HG02759 (cell line): ENCODE measurements at regions not wholly inside any gene's neighbourhood (a gene's known extent, or its start where the extent isn't known, plus 50 kb on each side); places are given as distances from the start of the nearest gene placed in this dataset.
A peak's percentile ranks its signal among the peaks of the same experiment; 100 is the strongest.

ENCODE experiments used
- ATAC-seq: cut with Tn5 transposase; IDR thresholded peaks from one replicate; pipeline ENCODE4 v1.9.1; 2021; ENCODE audit warnings: mild to moderate bottlenecking, moderate library complexity; ENCODE audit not compliant: unreplicated experiment

- ATAC-seq: no peak
Observed at GRCh38 chr2:60400462-60401246, 152.8 kb downstream of the BCL11A start.

- no peak for ATAC-seq
Observed at GRCh38 chr2:60394463-60394862, 159.0 kb downstream of the BCL11A start.

- no peak for ATAC-seq
Observed at GRCh38 chr2:60391649-60392375, 161.6 kb downstream of the BCL11A start.

- no peak for ATAC-seq
Observed at GRCh38 chr2:60391230-60391629, 162.2 kb downstream of the BCL11A start.

GRCh38 chr2:60386436-60386835 lies 167.0 kb downstream of the BCL11A start:
- no peak for ATAC-seq

- ATAC-seq: no peak
Observed at GRCh38 chr2:60385648-60386047, 167.8 kb downstream of the BCL11A start.

GRCh38 chr2:60383401-60384143 lies 169.9 kb downstream of the BCL11A start:
- ATAC-seq: no peak

GRCh38 chr2:60380411-60380810 lies 173.0 kb downstream of the BCL11A start:
- ATAC-seq: no peak

- no peak for ATAC-seq
Observed at GRCh38 chr2:60379684-60380083, 173.8 kb downstream of the BCL11A start.

- ATAC-seq: no peak
Observed at GRCh38 chr2:60379216-60379615, 174.2 kb downstream of the BCL11A start.

- ATAC-seq: no peak
Observed at GRCh38 chr2:60377825-60378224, 175.6 kb downstream of the BCL11A start.

- ATAC-seq: no peak
Observed at GRCh38 chr2:60376252-60376651, 177.2 kb downstream of the BCL11A start.

GRCh38 chr2:60371681-60372080 lies 181.8 kb downstream of the BCL11A start:
- ATAC-seq: no peak

- ATAC-seq: no peak
Observed at GRCh38 chr2:60371219-60371618, 182.2 kb downstream of the BCL11A start.

GRCh38 chr2:60370814-60371213 lies 182.6 kb downstream of the BCL11A start:
- no peak for ATAC-seq

GRCh38 chr2:60368456-60368855 lies 185.0 kb downstream of the BCL11A start:
- ATAC-seq: no peak

GRCh38 chr2:60366135-60366712 lies 187.2 kb downstream of the BCL11A start:
- peak; percentile 68 for ATAC-seq

- ATAC-seq: no peak
Observed at GRCh38 chr2:60365556-60365955, 187.9 kb downstream of the BCL11A start.

- no peak for ATAC-seq
Observed at GRCh38 chr2:60364491-60364890, 189.0 kb downstream of the BCL11A start.

- no peak for ATAC-seq
Observed at GRCh38 chr2:60361498-60361897, 192.0 kb downstream of the BCL11A start.

GRCh38 chr2:60359569-60359968 lies 193.9 kb downstream of the BCL11A start:
- ATAC-seq: no peak
